ENCODE measurements at regions not wholly inside any gene's neighbourhood (a gene's known extent, or its start where the extent isn't known, plus 50 kb on each side); places are given as distances from the start of the nearest gene placed in this dataset.

- no peak for TF ChIP-seq CBX2 (IDR thresholded peaks at IDR 0.05; ENCODE audit: borderline replicate concordance, low read depth)
- TF ChIP-seq HDAC2 (IDR thresholded peaks at IDR 0.05): no peak
- no peak for TF ChIP-seq EHF (CRISPR knock-in tag; IDR thresholded peaks at IDR 0.05)
- TF ChIP-seq HOXA7 (CRISPR knock-in tag; IDR thresholded peaks at IDR 0.05): no peak
- no peak for TF ChIP-seq CHD2 (IDR thresholded peaks at IDR 0.05; ENCODE audit: low read length, partially characterized antibody)
- no peaks in the 10 kb centered on the region for H3K4me1 ChIP-seq
- H3K4me3 ChIP-seq: no peak overlapping the region
- H3K27ac ChIP-seq: no peak overlapping the region
- ATAC-seq (no peak), DNase-seq (ENCODE audit: low read depth in 1 of 2, low spot score in 1 of 2) (no peak), FAIRE-seq (no peak)
- no peaks in the 10 kb centered on the region for H3K9me3 ChIP-seq
- H3K4me2 ChIP-seq: no peak overlapping the region
- ChIA-PET POLR2A (no interaction called here), CTCF (no interaction called here)
- 0% methylated on average over 2 of the region's 2 CpGs for WGBS (ENCODE audit: missing lambda C conversion rate)
Observed at GRCh38 chr13:26456650-26457049, 100.8 kb upstream of the WASF3 start.

DNA sequence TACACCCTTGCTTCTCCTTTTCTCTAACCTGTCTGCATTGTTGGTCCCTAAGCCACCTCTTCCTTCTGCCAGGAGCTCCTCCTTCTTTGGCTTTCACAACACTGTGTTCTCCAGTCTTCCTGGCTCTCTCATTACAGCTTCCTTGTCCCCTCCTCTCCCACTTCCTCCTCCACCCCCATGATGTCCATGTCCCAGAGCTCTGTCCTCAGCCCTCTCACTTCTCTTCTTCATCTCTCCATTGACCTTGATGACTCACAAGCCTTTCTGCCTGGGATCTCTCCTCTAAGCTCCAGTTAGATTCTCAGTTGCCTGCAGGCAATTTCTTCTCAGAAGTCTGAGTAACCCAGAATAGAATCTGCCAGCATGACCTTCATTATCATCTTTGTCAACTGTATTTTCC lies 100.3 kb upstream of the WASF3 start:
- no peak for FAIRE-seq
- TF ChIP-seq SMC3 (IDR thresholded peaks at IDR 0.05) (no peak), BHLHE40 (IDR thresholded peaks at IDR 0.05; ENCODE audit: low read depth, low read length) (no peak), HOXB13 (CRISPR knock-in tag; IDR thresholded peaks at IDR 0.05; ENCODE audit: low read depth) (no peak), NPAS2 (CRISPR knock-in tag; IDR thresholded peaks at IDR 0.05; ENCODE audit: borderline replicate concordance) (no peak), CHD2 (IDR thresholded peaks at IDR 0.05; ENCODE audit: low read length, partially characterized antibody) (no peak), HEYL (CRISPR knock-in tag; IDR thresholded peaks at IDR 0.05) (no peak), MAX (IDR thresholded peaks at IDR 0.05) (no peak), EHMT2 (IDR thresholded peaks at IDR 0.05; ENCODE audit: low read depth) (no peak), PHF8 (IDR thresholded peaks at IDR 0.05; ENCODE audit: borderline replicate concordance, low read depth) (no peak), HOXB5 (CRISPR knock-in tag; IDR thresholded peaks at IDR 0.05) (no peak), TP53 (CRISPR knock-in tag; IDR thresholded peaks at IDR 0.05) (no peak)
- TF ChIP-seq, protein P1, sequence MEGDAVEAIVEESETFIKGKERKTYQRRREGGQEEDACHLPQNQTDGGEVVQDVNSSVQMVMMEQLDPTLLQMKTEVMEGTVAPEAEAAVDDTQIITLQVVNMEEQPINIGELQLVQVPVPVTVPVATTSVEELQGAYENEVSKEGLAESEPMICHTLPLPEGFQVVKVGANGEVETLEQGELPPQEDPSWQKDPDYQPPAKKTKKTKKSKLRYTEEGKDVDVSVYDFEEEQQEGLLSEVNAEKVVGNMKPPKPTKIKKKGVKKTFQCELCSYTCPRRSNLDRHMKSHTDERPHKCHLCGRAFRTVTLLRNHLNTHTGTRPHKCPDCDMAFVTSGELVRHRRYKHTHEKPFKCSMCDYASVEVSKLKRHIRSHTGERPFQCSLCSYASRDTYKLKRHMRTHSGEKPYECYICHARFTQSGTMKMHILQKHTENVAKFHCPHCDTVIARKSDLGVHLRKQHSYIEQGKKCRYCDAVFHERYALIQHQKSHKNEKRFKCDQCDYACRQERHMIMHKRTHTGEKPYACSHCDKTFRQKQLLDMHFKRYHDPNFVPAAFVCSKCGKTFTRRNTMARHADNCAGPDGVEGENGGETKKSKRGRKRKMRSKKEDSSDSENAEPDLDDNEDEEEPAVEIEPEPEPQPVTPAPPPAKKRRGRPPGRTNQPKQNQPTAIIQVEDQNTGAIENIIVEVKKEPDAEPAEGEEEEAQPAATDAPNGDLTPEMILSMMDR (IDR thresholded peaks at IDR 0.05): no peak
- TF ChIP-seq, protein P2, sequence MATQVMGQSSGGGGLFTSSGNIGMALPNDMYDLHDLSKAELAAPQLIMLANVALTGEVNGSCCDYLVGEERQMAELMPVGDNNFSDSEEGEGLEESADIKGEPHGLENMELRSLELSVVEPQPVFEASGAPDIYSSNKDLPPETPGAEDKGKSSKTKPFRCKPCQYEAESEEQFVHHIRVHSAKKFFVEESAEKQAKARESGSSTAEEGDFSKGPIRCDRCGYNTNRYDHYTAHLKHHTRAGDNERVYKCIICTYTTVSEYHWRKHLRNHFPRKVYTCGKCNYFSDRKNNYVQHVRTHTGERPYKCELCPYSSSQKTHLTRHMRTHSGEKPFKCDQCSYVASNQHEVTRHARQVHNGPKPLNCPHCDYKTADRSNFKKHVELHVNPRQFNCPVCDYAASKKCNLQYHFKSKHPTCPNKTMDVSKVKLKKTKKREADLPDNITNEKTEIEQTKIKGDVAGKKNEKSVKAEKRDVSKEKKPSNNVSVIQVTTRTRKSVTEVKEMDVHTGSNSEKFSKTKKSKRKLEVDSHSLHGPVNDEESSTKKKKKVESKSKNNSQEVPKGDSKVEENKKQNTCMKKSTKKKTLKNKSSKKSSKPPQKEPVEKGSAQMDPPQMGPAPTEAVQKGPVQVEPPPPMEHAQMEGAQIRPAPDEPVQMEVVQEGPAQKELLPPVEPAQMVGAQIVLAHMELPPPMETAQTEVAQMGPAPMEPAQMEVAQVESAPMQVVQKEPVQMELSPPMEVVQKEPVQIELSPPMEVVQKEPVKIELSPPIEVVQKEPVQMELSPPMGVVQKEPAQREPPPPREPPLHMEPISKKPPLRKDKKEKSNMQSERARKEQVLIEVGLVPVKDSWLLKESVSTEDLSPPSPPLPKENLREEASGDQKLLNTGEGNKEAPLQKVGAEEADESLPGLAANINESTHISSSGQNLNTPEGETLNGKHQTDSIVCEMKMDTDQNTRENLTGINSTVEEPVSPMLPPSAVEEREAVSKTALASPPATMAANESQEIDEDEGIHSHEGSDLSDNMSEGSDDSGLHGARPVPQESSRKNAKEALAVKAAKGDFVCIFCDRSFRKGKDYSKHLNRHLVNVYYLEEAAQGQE (IDR thresholded peaks at IDR 0.05): no peak
- peak in 1 of 2 experiments; percentile 5 for DNase-seq (ENCODE audit: low read depth in 1 of 2, low spot score in 1 of 2)
- no peak for ATAC-seq
- ChIA-PET POLR2A (no interaction called here), CTCF (no interaction called here)
- no peak overlapping the region for H3K27ac ChIP-seq
- H3K4me2 ChIP-seq: no peak overlapping the region
- no peaks in the 10 kb centered on the region for H3K9me3 ChIP-seq
- H3K4me3 ChIP-seq: no peak overlapping the region
- no peaks in the 10 kb centered on the region for H3K4me1 ChIP-seq

DNA sequence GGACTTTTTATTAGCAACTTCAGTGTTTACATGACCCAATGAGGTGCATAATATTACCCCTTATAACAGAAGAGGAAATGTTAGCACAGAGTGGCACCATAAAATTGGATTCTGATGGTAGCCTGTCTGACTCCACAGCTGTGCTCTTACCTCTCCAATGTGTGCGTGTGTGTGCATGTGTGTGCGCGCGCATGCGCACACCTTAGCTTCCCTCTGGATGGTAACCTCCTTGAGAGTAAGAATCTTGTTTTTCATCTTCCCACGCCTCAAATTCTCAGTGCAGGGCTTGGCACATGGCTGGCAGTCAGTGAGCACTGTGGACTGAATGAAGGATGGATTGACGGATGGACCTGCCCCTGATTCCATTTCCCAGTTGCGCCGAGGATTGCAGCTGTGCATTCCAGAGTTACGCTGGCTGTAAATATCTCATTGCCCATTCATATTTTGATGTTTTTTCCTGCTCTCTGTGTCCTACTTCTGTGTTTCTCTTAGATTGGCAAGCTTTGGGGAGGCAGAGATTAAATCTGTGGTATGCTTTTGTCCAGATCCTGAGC lies 99.2 kb upstream of the WASF3 start:
- Histone ChIP-seq H3K4me2 (no peak overlapping the region), H3K4me1 (no peaks in the 10 kb centered on the region), H3K27ac (no peak overlapping the region), H3K9me3 (no peaks in the 10 kb centered on the region), H3K4me3 (no peak overlapping the region)
- CTCF ChIA-PET: no interaction called here
- DNase-seq (ENCODE audit: low read depth in 1 of 2, low spot score in 1 of 2): no peak
- POLR2A ChIA-PET: no interaction called here
- WGBS (ENCODE audit: missing lambda C conversion rate): 71% methylated on average over 10 of the region's 10 CpGs
- FAIRE-seq: no peak
- TF ChIP-seq PBX3 (IDR thresholded peaks at IDR 0.05) (no peak), TFCP2L1 (CRISPR knock-in tag; IDR thresholded peaks at IDR 0.05) (no peak), CEBPB (IDR thresholded peaks at IDR 0.05) (no peak), HEYL (CRISPR knock-in tag; IDR thresholded peaks at IDR 0.05) (no peak), JUNB (IDR thresholded peaks at IDR 0.05) (no peak), BCL3 (IDR thresholded peaks at IDR 0.05) (no peak), HDAC2 (IDR thresholded peaks at IDR 0.05) (no peak)
- no peak for ATAC-seq
